CD4-positive, alpha-beta T cell treated with Interleukin-15 for 1 hour (primary cell): ENCODE measurements at regions not wholly inside any gene's neighbourhood (a gene's known extent, or its start where the extent isn't known, plus 50 kb on each side); places are given as distances from the start of the nearest gene placed in this dataset.
"Not testable (repeated sequence)": the region's sequence is repeated elsewhere in the genome, so short reads cannot be mapped to it uniquely, and the experiment has no call there.

Experiments used
- DNase-seq: peaks from one replicate; pipeline ENCODE4 v3.0.0-alpha.2; 2020

- DNase-seq = no peak
These were observed 327.8 kb upstream of the USP24 start for GRCh38 chr1:55542901-55543504.

GRCh38 chr1:55541296-55541695, 326.1 kb upstream of the USP24 start:
- DNase-seq = no peak

- DNase-seq = no peak
These were observed 324.7 kb upstream of the USP24 start for GRCh38 chr1:55539652-55540512.

- no peak for DNase-seq
These were observed 323.3 kb upstream of the USP24 start for GRCh38 chr1:55538428-55538827.

- DNase-seq = no peak
These were observed 321.3 kb upstream of the USP24 start for GRCh38 chr1:55536545-55536865.

DNA sequence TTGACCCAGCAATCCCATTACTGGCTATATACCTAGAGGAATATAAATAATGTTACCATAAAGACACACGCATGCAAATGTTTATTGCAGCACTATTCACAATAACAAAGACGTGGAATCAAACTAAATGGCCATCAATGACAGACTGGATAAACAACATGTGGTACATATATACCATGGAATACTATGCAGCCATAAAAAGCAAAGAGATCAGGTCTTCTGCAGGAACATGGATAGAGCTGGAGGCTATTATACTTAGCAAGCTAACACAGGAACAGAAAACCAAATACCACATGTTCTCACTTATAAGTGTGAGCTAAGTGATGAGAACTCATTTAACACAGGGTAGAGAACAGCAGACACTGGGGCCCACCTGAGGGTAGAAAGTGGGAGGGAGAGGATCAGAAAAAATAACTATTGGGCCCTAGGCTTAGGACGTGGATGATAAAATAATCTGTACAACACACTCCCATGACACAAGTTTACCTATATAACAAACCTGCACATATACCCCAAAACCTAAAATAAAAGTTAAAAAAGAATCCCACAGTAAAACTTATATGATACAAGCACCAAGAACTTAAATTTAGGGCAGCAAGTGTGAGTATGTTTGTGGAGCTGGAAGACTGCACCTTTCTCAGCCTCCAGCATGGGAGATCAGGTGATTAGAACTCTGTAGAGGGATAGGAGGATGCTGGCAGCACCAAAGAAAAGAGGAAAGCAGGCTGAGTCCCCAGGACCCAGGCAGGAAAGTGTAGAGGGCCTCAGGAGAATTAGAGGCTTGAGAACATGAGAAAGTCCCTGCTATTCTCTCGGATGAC, 320.8 kb upstream of the USP24 start:
- DNase-seq = no peak

DNA sequence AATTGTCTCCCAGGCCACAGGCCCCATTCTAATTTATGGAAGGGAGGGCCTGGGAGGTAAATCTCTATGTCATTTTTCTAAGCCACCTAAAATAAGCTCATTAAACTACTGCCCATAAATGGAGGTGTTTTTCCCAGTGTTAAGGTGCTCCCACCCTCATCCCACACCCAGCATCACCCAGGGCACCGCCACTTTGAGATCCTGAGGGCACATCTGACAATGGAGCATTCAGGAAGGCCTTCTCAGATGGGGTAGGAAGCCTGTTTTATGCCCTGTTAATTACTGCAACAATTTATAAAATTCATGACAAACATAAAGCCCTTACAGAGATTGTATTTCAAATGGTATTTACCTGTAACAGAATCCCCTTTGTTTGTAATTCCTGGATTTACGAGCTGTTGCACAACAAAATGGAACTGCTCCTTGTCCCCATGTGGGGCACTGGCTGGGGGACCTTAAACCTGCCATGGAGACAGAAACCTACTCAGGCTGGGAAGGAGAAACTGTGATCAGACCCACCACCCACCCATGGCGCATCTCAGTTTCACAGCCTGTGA, 319.5 kb upstream of the USP24 start:
- DNase-seq = no peak

DNA sequence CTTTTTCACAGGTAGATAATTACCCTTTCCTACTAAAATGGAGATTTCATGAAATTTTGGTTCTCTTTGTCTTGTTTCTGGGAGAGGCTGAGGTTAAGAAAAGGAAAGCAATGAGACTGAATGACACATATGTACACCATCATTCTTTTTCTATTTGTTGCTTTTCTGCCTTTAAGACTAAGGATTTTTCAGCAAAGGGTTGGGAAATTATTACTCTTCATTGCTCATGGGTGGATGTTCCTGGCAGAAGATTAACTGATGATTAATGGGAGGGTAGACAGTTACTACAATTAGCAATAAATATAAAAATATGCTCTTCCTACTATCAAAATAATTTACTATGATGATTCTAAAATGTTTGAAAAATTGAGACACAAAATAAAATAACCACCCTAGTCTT, 316.5 kb upstream of the USP24 start:
- no peak for DNase-seq

GRCh38 chr1:55530749-55531478, 315.8 kb upstream of the USP24 start:
- no peak for DNase-seq

DNA sequence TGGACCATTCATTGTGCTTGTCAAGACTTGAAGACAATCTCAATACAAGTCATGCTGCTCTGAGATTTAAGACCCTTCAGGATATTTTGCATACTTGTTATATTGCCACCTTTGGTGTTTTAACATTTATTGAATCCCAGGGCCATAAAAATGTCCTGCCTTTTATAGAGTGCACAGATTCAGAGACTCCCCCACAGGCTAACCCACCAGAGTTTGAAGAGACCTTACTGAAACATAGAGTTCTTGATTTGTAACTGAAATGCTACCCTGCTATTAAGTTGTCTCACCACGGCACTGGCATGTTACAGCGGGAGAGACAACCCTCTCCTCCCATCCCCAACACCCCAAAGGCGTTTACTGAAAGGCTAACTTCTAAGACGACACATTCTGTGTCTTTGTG, 313.9 kb upstream of the USP24 start:
- no peak for DNase-seq

DNA sequence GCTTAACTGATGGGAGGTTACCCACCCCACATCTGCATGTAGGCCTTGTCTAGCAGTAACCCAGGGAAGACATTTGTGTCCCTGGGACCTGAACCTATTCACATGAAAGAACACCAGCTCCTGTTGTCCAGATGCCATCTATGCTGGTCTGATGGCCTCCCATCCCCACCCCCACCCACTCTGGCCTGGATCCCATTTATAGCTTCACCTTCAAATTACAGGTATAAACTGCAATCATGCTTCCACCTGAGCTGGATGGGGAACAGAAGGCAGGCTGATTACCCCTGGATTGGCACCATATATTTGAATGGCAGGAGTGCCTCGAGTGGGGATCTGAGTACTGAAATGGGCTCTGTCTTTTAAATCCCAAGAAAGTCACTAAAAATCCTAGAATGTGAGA, 312.7 kb upstream of the USP24 start:
- DNase-seq = no peak

GRCh38 chr1:55526716-55527115, 311.6 kb upstream of the USP24 start:
- DNase-seq = no peak

DNA sequence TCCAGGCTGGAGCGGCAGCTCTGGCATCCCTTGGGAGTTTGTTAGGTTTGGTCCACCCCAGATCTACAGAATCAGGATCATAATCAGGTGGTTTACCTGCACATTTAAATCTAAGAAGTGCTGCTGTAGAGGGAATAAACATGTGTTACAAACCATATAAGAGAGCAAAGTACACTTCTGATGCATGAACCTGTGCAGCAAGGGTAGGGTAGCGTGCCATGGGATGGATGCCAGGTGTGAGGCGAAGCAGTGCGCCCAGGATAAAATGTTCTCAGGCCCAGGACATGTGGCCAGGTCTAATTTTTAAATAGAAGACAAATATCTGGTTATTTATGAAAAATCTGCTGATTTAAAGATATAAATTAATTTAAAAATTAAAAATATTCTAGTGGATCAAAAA, 308.8 kb upstream of the USP24 start:
- DNase-seq = no peak

GRCh38 chr1:55522982-55523381, 307.8 kb upstream of the USP24 start:
- no peak for DNase-seq

- DNase-seq = no peak
These were observed 307.3 kb upstream of the USP24 start for GRCh38 chr1:55522353-55522903.

DNA sequence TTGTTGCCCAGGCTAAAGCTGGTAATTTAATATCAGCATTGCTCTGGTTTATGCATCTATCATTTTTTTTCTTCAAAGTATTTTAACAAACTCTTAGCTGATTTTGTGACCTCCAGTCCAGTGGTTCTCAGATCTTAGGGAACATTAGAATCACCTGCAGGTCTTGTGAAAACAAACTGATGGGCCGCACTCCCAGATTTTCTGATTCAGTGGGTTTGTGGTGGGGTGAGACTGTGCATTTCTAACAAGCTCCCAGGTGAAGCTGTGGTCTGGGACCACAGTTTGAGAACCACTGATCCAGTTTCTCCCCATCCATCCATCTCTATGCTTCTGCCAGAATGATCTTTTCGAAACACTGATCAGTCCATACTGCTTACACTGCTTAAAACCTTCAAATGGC, 305.7 kb upstream of the USP24 start:
- DNase-seq = no peak

DNA sequence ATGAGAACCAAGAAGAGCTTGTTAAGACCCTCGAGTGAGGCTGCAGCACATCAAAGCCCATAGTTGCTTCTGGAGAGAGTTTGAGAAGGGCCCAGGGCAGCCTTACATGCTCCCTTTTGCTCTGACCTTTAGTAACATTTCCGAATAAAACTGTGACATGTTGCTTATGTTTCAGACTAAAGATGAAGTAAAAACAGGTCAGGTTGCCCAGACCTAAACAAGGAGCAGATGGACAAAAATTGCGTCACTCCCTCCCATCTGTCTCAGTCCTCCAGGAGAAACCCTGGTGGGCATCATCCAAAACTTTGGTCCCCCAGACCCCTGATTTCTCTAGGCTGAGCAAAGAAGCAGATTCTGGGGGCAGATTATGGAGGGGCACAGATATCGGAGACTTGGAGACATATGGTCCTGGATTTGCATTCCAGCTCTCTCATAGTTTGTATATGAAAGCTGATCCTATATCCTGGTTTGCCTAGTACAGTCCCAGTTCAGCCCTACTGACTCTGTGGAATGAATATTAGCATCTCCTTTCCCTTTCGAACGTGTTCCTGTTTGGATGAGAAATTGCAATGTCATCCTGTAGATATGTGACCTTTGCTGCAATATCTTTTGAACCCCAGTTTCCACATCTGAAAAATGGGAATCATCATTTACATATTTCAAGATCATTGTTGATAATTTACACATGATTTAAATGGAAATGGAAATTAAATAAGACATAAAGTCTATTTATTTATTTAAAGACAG, 304.9 kb upstream of the USP24 start:
- no peak for DNase-seq

DNA sequence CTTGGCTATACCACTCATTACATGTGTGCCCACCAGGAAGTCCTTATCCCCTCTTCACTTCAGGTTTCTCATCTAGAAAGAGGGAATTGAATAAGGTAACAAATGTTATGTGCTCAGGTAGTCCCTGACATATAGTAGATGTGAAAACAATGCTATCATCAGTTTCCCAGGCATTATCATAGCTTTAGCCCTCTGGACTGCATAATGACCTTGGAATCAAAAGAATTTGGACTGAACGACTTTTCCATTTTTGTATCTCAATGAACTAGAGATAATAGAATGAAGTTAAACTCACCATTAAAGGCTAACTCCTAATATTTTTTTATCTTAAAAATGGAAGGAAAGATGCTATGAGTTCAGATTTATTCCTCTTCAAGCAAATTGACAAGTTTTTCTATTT, 304.1 kb upstream of the USP24 start:
- no peak for DNase-seq

- no peak for DNase-seq
These were observed 301.9 kb upstream of the USP24 start for GRCh38 chr1:55517036-55517435.

- DNase-seq = not testable (repeated sequence)
These were observed 299.4 kb upstream of the USP24 start for GRCh38 chr1:55514571-55514970.

GRCh38 chr1:55512466-55512865, 297.3 kb upstream of the USP24 start:
- no peak for DNase-seq

- no peak for DNase-seq
These were observed 292.4 kb upstream of the USP24 start for GRCh38 chr1:55507578-55507931.
